HG03175 (cell line): ENCODE measurements at regions not wholly inside any gene's neighbourhood (a gene's known extent, or its start where the extent isn't known, plus 50 kb on each side); places are given as distances from the start of the nearest gene placed in this dataset.

Experiments
- ATAC-seq: cut with Tn5 transposase; IDR thresholded peaks from one replicate; pipeline ENCODE4 v1.9.1; 2021; ENCODE audit warnings: mild to moderate bottlenecking, moderate library complexity; ENCODE audit not compliant: unreplicated experiment

GRCh38 chr15:98412852-98413251 is 235.5 kb upstream of the IGF1R start:
- no peak for ATAC-seq

DNA sequence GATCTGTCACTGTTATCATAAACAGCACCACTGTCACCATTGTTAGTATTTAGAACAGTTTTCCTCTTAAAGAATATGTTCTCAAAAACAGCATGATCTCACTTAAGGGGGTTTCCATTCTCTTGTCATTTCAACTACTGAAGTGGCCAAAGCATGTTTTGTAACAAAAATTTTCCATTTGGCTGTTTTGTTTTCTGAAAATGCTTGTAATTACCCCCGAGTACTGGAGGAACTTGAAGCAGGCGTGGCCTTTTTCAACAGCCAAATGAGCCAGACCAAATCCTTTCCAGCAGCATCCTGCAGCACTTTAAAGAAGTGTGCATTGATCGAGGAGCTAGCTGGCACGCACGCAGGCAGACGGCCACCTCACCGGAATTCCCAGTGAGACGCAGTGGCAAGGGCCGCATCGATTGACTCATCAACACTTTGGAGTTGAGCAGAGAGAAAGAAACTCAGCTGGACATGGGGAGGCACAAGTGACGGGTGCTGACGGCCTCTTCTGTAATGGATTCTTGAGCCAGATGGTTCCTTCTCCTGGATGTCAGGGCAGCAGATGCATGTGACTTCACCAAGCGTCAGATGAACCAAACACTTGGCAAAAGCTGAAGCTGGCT is 234.3 kb upstream of the IGF1R start:
- no peak for ATAC-seq

DNA sequence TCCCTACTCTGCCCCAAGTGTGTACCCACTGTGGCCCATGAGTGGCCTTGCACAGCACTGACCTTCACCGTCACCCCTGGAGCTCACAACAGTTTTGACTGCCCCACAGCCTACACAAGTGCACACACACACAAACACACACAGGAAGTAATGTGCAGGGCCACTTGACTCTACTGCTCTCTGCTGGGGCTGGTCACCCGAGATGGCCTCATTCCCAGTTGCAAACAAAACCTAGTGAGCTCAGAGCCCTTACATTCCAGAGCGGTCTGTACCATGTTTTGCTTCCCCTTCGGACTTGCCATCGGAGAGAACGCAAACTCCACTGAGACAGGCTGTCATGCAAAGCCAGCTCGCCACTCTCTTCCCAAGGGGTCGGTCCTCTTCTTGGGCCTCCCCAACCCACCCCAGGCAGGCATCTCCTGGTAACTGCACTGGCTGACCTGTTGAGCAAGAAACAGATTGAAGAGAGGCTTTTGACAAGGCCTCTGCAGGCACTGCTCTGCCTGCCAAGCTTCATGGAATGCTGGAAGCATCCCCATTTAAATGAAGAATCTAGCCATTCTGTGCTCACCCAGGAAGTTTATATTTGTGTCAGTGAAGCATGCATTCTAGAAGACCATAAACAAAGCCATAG is 232.0 kb upstream of the IGF1R start:
- ATAC-seq: no peak

GRCh38 chr15:98417346-98417745 is 231.0 kb upstream of the IGF1R start:
- no peak for ATAC-seq

DNA sequence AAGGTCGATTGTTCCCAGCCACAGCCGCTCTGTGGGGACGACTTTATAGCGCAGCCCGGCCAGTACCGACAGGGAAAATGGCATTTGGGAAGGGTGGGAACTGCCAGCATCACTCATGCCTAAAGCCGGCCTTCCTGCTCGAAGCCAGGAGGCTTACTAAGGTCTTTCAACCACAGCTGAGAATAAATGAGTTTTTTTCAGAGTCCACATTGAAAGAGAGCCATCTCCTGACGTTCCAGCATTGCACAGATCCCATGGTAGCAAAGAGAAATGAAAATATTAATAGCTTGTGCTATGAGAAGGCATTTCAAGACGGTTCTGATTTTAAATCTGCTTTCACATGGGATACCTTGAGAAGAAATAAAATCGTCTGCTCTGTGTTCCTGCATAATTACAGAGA is 230.2 kb upstream of the IGF1R start:
- ATAC-seq: no peak

GRCh38 chr15:98419173-98419780 is 229.1 kb upstream of the IGF1R start:
- ATAC-seq: no peak

DNA sequence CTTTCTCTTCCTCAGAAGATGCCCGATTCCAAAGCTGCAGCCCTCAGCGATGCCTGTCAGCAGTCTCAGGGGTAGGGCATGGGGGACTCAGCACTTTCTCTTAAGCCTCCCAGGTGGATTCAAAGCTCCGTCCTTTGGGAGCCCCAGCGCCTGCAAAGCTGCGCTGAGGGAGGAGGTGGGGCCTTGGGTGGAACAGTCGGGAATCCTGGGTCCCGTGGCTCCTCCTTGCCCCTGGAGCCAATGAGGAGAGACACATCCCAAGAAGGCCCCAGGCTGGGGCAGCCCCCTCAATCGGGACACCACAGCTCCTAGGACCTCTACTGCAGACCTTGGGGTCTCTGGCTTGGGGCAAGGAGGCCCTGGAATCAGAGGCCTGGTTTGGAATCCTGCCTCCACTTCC is 227.5 kb upstream of the IGF1R start:
- no peak for ATAC-seq

DNA sequence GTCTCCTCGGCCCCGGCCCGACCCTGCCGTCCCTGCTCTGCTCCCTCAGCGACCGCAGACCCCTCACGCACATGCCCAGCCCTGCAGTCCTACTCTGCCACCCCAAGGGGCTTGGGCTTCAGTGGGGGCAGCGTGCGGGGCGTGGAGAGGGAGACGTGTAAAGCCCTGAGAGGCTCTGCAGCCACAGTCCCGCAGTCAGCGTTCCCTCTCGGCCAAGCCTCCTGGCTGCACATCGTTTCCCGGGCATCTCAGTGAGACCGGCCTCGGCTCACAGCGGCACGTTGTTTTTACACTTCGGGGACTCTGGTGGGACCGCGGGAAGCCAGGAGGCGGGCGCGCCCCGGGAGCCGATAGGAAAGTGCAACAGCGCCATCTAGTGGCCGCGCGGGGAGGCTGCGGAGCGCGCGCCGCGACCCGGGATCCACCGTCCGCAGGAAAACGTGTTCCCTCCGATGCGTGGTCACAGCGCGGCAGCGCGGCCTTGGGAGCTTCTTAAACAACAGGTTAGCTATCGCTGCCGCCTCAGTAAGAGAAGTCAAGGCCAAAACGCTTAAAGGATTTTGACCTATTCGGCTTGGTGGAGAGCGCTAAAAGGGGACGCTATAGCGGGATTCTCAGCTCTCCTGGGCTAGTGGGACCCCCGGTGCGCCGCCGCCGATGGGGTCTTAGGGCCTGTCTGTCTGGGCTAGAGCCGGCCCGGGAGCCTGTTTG is 226.8 kb upstream of the IGF1R start:
- ATAC-seq: peak; percentile 85

GRCh38 chr15:98422130-98422478 is 226.2 kb upstream of the IGF1R start:
- peak; percentile 8 for ATAC-seq

- no peak for ATAC-seq
Measured at GRCh38 chr15:98425173-98425572, 223.2 kb upstream of the IGF1R start.

DNA sequence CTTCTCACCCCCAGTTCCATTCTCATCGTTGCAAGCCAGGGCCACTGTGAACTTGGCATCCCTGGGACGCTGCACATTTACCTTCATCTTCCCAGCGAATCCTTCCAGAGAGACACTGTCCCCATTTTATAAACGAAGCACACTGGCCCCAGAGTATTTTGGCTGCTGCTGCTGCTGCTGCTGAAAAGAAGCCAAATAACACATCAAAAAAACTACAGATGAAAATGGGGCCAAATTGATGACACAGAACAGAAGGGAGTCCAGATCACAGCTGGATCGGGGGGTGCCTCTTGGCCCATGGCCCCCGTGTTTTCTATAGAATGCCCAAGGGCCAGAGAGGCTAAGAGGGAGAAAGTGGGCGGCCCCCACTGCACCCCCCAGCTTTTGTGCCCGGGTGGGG is 221.0 kb upstream of the IGF1R start:
- no peak for ATAC-seq

GRCh38 chr15:98428253-98428989 is 219.9 kb upstream of the IGF1R start:
- ATAC-seq: peak; percentile 89

DNA sequence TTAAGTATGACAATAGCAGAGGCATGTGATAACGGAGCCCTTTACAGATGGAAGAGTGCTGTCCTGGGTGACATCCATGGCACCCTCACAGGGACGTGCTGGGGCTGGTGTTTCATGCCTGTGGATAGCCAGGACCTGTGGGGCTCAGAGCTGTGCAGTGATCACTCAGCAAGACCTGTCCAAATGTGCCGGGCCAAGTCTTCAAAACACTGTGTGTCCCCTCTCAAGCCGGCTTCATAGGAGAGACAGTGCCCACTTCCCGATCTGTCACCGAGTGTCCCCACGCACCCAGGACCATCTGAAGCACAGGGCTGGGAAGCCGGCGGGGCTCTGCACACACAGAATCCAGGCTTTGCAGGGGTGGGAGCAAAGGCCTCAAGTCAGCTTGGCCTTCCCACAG is 217.2 kb upstream of the IGF1R start:
- no peak for ATAC-seq

DNA sequence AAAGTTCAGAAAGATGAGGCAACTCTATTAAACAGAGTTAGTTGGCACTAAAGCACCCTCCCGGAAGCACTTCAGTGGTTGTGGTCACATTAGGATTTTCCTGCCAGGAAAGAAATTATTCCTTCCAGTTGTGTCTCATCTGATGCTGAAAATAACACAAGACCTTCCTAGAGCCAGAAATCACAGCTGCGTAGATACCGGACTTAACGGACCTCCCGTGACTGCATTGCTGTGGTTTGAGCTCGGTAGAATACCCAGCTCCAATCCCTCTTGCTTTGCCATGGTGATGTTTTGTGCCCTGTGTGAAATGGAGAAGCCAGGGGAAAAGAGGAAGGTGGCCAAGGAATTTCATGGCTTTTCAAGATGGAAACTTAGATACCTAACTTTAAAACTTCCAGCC is 215.0 kb upstream of the IGF1R start:
- ATAC-seq: no peak

DNA sequence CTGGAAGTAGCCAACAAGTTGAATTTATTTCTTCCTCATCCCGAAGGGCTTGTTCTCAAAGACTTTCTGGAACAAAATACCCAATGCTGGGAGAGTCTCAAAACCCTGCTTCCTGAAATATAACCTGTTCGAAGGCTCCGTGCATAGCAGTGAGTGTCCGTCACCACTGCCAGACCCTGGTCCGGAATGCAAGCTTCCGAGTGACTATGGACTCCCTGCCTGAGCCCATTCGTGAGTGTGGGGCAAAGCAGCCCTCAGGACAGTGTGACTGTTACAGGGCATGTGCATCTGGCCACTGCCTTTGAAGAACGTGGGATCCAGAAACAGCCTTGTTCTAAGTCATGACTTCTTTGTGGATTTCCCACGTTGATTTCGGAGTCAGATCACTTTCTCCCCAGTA is 214.5 kb upstream of the IGF1R start:
- ATAC-seq: no peak

DNA sequence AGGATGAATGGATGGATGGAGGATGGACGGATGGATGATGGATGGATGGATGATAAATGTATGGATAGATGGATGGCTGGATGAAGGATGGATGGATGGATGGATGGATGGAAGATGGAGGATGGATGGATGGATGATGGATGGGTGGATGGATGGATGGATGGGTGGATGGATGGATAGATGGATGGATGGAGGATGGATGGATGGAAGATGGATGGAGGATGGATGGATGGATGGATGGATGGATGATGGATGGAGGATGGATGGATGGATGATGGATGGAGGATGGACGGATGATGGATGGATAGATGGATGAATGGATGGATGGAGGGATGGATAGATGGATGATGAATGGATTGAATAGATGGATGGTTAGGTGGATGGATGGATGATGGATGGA is 210.6 kb upstream of the IGF1R start:
- ATAC-seq: no peak

- ATAC-seq: no peak
Measured at GRCh38 chr15:98438326-98438725, 210.0 kb upstream of the IGF1R start.

DNA sequence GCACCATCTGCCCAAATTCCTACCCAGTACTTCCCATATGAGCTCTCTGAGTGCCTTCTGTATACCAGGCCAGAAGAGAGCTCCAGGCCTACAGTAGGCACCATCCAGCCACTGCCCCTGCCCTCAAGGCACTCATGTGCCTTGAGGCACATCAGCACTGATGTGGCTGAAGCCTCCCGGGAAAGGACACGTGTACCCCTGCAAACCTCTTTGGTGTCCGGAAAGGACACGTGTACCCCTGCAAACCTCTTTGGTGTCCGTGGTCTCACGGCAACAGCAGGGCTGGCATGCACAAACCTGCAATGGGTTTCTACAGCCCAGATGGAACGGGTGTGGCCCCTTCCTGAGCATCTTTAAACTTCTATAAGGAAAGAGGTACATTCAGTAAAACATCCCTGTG is 209.4 kb upstream of the IGF1R start:
- ATAC-seq: no peak

GRCh38 chr15:98439523-98439942 is 208.8 kb upstream of the IGF1R start:
- no peak for ATAC-seq

DNA sequence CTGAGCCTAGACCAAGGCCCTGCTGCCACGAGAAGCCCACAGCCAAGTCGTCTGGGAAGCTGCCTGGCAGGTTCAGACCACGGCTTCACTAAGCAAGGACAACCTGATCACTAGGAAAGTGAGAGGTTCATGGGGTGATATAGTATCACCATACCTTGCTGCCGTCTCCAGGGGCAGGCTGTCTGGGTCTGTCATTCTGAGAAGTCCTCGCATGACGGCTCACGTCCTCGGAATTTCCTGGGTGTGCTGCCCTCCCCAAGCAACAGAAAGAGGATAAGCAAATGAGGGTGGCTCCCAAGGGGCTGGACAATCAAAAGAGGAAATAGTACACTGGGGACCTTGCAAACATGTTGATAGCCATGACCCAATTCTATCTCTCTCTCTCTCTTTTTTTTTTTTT is 207.4 kb upstream of the IGF1R start:
- peak; percentile 62 for ATAC-seq

- no peak for ATAC-seq
Measured at GRCh38 chr15:98441599-98441998, 206.7 kb upstream of the IGF1R start.
